Left renal pelvis (tissue), 4 donors: ENCODE measurements at regions not wholly inside any gene's neighbourhood (a gene's known extent, or its start where the extent isn't known, plus 50 kb on each side); places are given as distances from the start of the nearest gene placed in this dataset.

Experiments used
- DNase-seq, 4 donors: peaks; one replicate each; pipeline ENCODE4 v3.0.0-alpha.2; 2013; ENCODE audit warnings: low read depth in 4 of 4, low spot score in 3 of 4

GRCh38 chr2:5913711-5914395 is 221.7 kb downstream of the SOX11 start:
- no peak for DNase-seq

GRCh38 chr2:5914811-5915611 is 222.8 kb downstream of the SOX11 start:
- DNase-seq = no peak

- DNase-seq = no peak
Observed at GRCh38 chr2:5915881-5916310, 223.7 kb downstream of the SOX11 start.

- no peak for DNase-seq
Observed at GRCh38 chr2:5921081-5921642, 229.0 kb downstream of the SOX11 start.

- no peak for DNase-seq
Observed at GRCh38 chr2:5923957-5924945, 232.1 kb downstream of the SOX11 start.

- no peak for DNase-seq
Observed at GRCh38 chr2:5925604-5926003, 233.4 kb downstream of the SOX11 start.

- no peak for DNase-seq
Observed at GRCh38 chr2:5926871-5927512, 234.8 kb downstream of the SOX11 start.

GRCh38 chr2:5932556-5933469 is 240.6 kb downstream of the SOX11 start:
- DNase-seq = no peak

GRCh38 chr2:5933669-5934068 is 241.5 kb downstream of the SOX11 start:
- no peak for DNase-seq

- DNase-seq = no peak
Observed at GRCh38 chr2:5937321-5937720, 245.1 kb downstream of the SOX11 start.

GRCh38 chr2:5937851-5938565 is 245.8 kb downstream of the SOX11 start:
- DNase-seq = no peak

GRCh38 chr2:5938566-5938896 is 246.3 kb downstream of the SOX11 start:
- DNase-seq = no peak

- DNase-seq = no peak
Observed at GRCh38 chr2:5939553-5939952, 247.4 kb downstream of the SOX11 start.

- no peak for DNase-seq
Observed at GRCh38 chr2:5940596-5941535, 248.7 kb downstream of the SOX11 start.

- no peak for DNase-seq
Observed at GRCh38 chr2:5942204-5942603, 250.0 kb downstream of the SOX11 start.

- no peak for DNase-seq
Observed at GRCh38 chr2:5945742-5946141, 253.6 kb downstream of the SOX11 start.
